ENCODE measurements at regions not wholly inside any gene's neighbourhood (a gene's known extent, or its start where the extent isn't known, plus 50 kb on each side); places are given as distances from the start of the nearest gene placed in this dataset.

- no peak for FAIRE-seq
- H2AFZ ChIP-seq (ENCODE audit: low read length): no peak overlapping the region
- no peak for TF ChIP-seq SRF (IDR thresholded peaks at IDR 0.05; ENCODE audit: low read depth, low read length)
- TF ChIP-seq TBP (IDR thresholded peaks at IDR 0.05; ENCODE audit: low read depth, low read length): no peak
- TF ChIP-seq SIRT6 (IDR thresholded peaks at IDR 0.05; ENCODE audit: low read length): no peak
- TF ChIP-seq FOSL1 (IDR thresholded peaks at IDR 0.05; ENCODE audit: insufficient read depth, low read depth, low read length): no peak
- TF ChIP-seq NANOG (IDR thresholded peaks at IDR 0.05; ENCODE audit: insufficient read depth, low read depth, low read length, poor library complexity, severe bottlenecking): no peak
- TF ChIP-seq CREB1 (IDR thresholded peaks at IDR 0.05): no peak
- no peak for TF ChIP-seq SAP30 (IDR thresholded peaks at IDR 0.05; ENCODE audit: insufficient read depth, insufficient replicate concordance, low read length)
- TF ChIP-seq E2F6 (IDR thresholded peaks at IDR 0.05): no peak
- TF ChIP-seq TCF12 (IDR thresholded peaks at IDR 0.05; ENCODE audit: low read depth, low read length): no peak
- TF ChIP-seq TAF7 (optimal IDR thresholded peaks at IDR 0.05; ENCODE audit: borderline replicate concordance, low read depth, low read length): no peak
- TF ChIP-seq HDAC2 (IDR thresholded peaks at IDR 0.05; ENCODE audit: borderline replicate concordance in 1 of 2, low read depth in 2 of 2, low read length in 2 of 2): no peak
- TF ChIP-seq BCL11A (IDR thresholded peaks at IDR 0.05; ENCODE audit: low read depth in 2 of 2, low read length in 2 of 2): no peak
- TF ChIP-seq GTF2F1 (IDR thresholded peaks at IDR 0.05; ENCODE audit: borderline replicate concordance, low read depth, low read length): no peak
- no peak for TF ChIP-seq YY1 (IDR thresholded peaks at IDR 0.05; ENCODE audit: low read depth, low read length)
- no peak for TF ChIP-seq RXRA (IDR thresholded peaks at IDR 0.05; ENCODE audit: insufficient read depth, low read depth, low read length)
Observed at GRCh38 chr6:103210686-103211085, 1649.0 kb downstream of the HACE1 start.

More at GRCh38 chr6:103210686-103211085, 1649.0 kb downstream of the HACE1 start:
- Histone ChIP-seq H3K9me3 (ENCODE audit: insufficient read depth in 2 of 2, low read depth in 1 of 2, low read length in 1 of 2) (no peaks in the 10 kb centered on the region), H3K36me3 (ENCODE audit: control insufficient read depth in 2 of 4, insufficient read depth in 4 of 4, low read length in 3 of 4) (no peaks in the 10 kb centered on the region), H4K91ac (replicated peaks; ENCODE audit: insufficient read length, low read length) (no peak overlapping the region), H2BK20ac (ENCODE audit: low read length) (no peak overlapping the region), H2BK12ac (ENCODE audit: low read depth, low read length) (no peak overlapping the region), H3K4ac (replicated peaks; ENCODE audit: insufficient read length, low read depth, low read length) (no peak overlapping the region), H2BK120ac (replicated peaks; ENCODE audit: low read depth, low read length) (no peak overlapping the region), H4K5ac (ENCODE audit: insufficient read length, low read depth, low read length) (no peak overlapping the region), H3K23me2 (ENCODE audit: low read depth, low read length) (no peaks in the 10 kb centered on the region), H3K79me2 (ENCODE audit: control insufficient read depth in 1 of 2, insufficient read depth in 2 of 2, low read length in 2 of 2) (no peaks in the 10 kb centered on the region), H3K79me1 (ENCODE audit: low read depth, low read length) (no peaks in the 10 kb centered on the region), H3K27ac (ENCODE audit: low read depth, low read length) (no peak overlapping the region), H4K8ac (ENCODE audit: extremely low read depth, insufficient read depth, low read length) (no peak overlapping the region), H3K14ac (ENCODE audit: insufficient read length) (no peak overlapping the region), H3K23ac (ENCODE audit: insufficient read length) (no peak overlapping the region), H3K27me3 (replicated peaks in 1 of 4; ENCODE audit: control insufficient read depth in 3 of 4, extremely low read depth in 1 of 4, insufficient read depth in 3 of 4, low read length in 3 of 4) (no peaks in the 10 kb centered on the region), H2BK15ac (ENCODE audit: low read length) (no peak overlapping the region), H3K4me1 (replicated peaks in 1 of 4; ENCODE audit: control insufficient read depth in 3 of 4, insufficient read depth in 4 of 4, low read length in 3 of 4) (no peaks in the 10 kb centered on the region), H3K56ac (replicated peaks; ENCODE audit: insufficient read length, low read depth, low read length) (no peak overlapping the region), H3K9ac (replicated peaks in 1 of 4; ENCODE audit: extremely low read depth in 1 of 4, low read depth in 3 of 4, low read length in 3 of 4) (no peak overlapping the region), H3K4me2 (ENCODE audit: insufficient read depth in 1 of 2, low read depth in 2 of 2, low read length in 2 of 2) (no peak overlapping the region), H2BK5ac (ENCODE audit: low read depth, low read length) (no peak overlapping the region), H2AK5ac (ENCODE audit: low read depth, low read length) (no peak overlapping the region), H3K18ac (ENCODE audit: extremely low read depth, low read length) (no peak overlapping the region), H4K20me1 (replicated peaks in 1 of 2; ENCODE audit: control insufficient read depth in 1 of 2, insufficient read depth in 2 of 2, low read length in 2 of 2) (no peaks in the 10 kb centered on the region), H3K4me3 (ENCODE audit: extremely low read depth in 1 of 4, insufficient read depth in 2 of 4, low read depth in 3 of 4, low read length in 4 of 4) (no peak overlapping the region)
- ChIA-PET POLR2A (ENCODE audit: partially characterized antibody) (no interaction called here), CTCF (ENCODE audit: partially characterized antibody) (no interaction called here)
- WGBS, 2 experiments (ENCODE audit: extremely low coverage in 1 of 2, insufficient coverage in 1 of 2, insufficient read length in 1 of 2, insufficient replicate concordance in 2 of 2, low coverage in 1 of 2, low lambda C conversion rate in 2 of 2, missing lambda C conversion rate in 1 of 2): 74% methylated on average over 2 of the region's 2 CpGs; no CpG with 5 or more reads in 1 of the 2 experiments
- no peak for DNase-seq (ENCODE audit: low read depth in 1 of 2, low spot score in 2 of 2)

All from H1 (cell line).